NCI-H187 treated with DMSO at 0.1 percent for 48 hours (cell line): ENCODE measurements at regions not wholly inside any gene's neighbourhood (a gene's known extent, or its start where the extent isn't known, plus 50 kb on each side); places are given as distances from the start of the nearest gene placed in this dataset.
"Not testable (repeated sequence)": the region's sequence is repeated elsewhere in the genome, so short reads cannot be mapped to it uniquely, and the experiment has no call there.

Experiments used
- DNase-seq: peaks from one replicate; lab custom pipeline; 2025; lab: John Stamatoyannopoulos, UW

- DNase-seq = no peak
These were observed 89.1 kb upstream of the LIFR start for GRCh38 chr5:38645508-38645907.

- no peak for DNase-seq
These were observed 92.4 kb upstream of the LIFR start for GRCh38 chr5:38648703-38649291.

- DNase-seq = no peak
These were observed 94.1 kb upstream of the LIFR start for GRCh38 chr5:38650540-38650939.

- DNase-seq = no peak
These were observed 94.5 kb upstream of the LIFR start for GRCh38 chr5:38650946-38651345.

- no peak for DNase-seq
These were observed 95.4 kb upstream of the LIFR start for GRCh38 chr5:38651806-38652205.

- DNase-seq = no peak
These were observed 96.9 kb upstream of the LIFR start for GRCh38 chr5:38653389-38653788.

- DNase-seq = no peak
These were observed 99.2 kb upstream of the LIFR start for GRCh38 chr5:38655691-38656090.

GRCh38 chr5:38656568-38656967 lies 100.1 kb upstream of the LIFR start:
- DNase-seq = no peak

- no peak for DNase-seq
These were observed 100.6 kb upstream of the LIFR start for GRCh38 chr5:38657020-38657419.

- DNase-seq = peak; percentile 95
These were observed 103.8 kb upstream of the LIFR start for GRCh38 chr5:38660194-38660668.

GRCh38 chr5:38662090-38662489 lies 105.6 kb upstream of the LIFR start:
- DNase-seq = no peak

- DNase-seq = no peak
These were observed 106.8 kb upstream of the LIFR start for GRCh38 chr5:38663249-38663648.

GRCh38 chr5:38666668-38667498 lies 110.4 kb upstream of the LIFR start:
- no peak for DNase-seq

GRCh38 chr5:38667499-38667776 lies 111.0 kb upstream of the LIFR start:
- no peak for DNase-seq

GRCh38 chr5:38669361-38669880 lies 113.0 kb upstream of the LIFR start:
- no peak for DNase-seq

- no peak for DNase-seq
These were observed 113.6 kb upstream of the LIFR start for GRCh38 chr5:38670066-38670465.

- DNase-seq = no peak
These were observed 114.4 kb upstream of the LIFR start for GRCh38 chr5:38670878-38671277.

- DNase-seq = no peak
These were observed 115.8 kb upstream of the LIFR start for GRCh38 chr5:38672059-38672788.

- DNase-seq = no peak
These were observed 117.2 kb upstream of the LIFR start for GRCh38 chr5:38673671-38674071.

GRCh38 chr5:38675443-38675842 lies 119.0 kb upstream of the LIFR start:
- no peak for DNase-seq

- no peak for DNase-seq
These were observed 121.2 kb upstream of the LIFR start for GRCh38 chr5:38677636-38678035.

- no peak for DNase-seq
These were observed 121.6 kb upstream of the LIFR start for GRCh38 chr5:38678076-38678475.

- DNase-seq = not testable (repeated sequence)
These were observed 122.3 kb upstream of the LIFR start for GRCh38 chr5:38678697-38679096.
